Body of pancreas (tissue), 4 donors: ENCODE measurements at regions not wholly inside any gene's neighbourhood (a gene's known extent, or its start where the extent isn't known, plus 50 kb on each side); places are given as distances from the start of the nearest gene placed in this dataset.

Source experiments
- POLR2A ChIP-seq, 3 donors: fragments of 450-650 bp; IDR thresholded peaks; one replicate each; pipeline ENCODE4 v1.6.1; 2016; ENCODE audit warnings: antibody characterized with exemption in 3 of 3, mild to moderate bottlenecking in 2 of 3
- TF ChIP-seq, protein P1 (sequence below), 7 experiments: fragments of 450-650 bp in 4 of 7; fragments of 200-600 bp in 3 of 7; sonication (generic) in 3 of 7; IDR thresholded peaks; one replicate each; pipeline ENCODE4 v1.5.1; 2016 to 2019; ENCODE audit warnings: antibody characterized with exemption in 7 of 7

DNA sequence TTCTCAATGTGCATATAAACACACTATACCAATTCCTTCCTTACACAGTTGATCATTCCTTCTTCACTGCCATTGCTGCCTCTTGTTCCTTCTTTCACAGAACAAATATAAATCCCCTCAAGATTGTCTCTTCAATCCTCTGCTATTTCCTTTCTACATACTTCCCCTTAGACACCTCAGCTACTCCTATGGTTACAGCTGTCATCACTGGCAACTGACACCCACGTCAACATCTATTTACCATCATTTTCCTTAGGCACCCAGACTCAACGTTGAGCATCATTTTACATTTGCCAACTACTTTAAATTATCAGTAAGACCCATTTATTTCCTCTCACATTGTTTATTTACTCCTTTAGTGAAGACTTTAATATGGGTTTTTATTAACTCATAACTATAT lies 488.8 kb upstream of the FSHR start:
- TF ChIP-seq, protein P1, sequence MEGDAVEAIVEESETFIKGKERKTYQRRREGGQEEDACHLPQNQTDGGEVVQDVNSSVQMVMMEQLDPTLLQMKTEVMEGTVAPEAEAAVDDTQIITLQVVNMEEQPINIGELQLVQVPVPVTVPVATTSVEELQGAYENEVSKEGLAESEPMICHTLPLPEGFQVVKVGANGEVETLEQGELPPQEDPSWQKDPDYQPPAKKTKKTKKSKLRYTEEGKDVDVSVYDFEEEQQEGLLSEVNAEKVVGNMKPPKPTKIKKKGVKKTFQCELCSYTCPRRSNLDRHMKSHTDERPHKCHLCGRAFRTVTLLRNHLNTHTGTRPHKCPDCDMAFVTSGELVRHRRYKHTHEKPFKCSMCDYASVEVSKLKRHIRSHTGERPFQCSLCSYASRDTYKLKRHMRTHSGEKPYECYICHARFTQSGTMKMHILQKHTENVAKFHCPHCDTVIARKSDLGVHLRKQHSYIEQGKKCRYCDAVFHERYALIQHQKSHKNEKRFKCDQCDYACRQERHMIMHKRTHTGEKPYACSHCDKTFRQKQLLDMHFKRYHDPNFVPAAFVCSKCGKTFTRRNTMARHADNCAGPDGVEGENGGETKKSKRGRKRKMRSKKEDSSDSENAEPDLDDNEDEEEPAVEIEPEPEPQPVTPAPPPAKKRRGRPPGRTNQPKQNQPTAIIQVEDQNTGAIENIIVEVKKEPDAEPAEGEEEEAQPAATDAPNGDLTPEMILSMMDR (IDR thresholded peaks at IDR 0.05) = no peak
- no peak for TF ChIP-seq POLR2A (IDR thresholded peaks at IDR 0.05)
